Mesothelial cell of epicardium (in vitro differentiated cells): ENCODE measurements at regions not wholly inside any gene's neighbourhood (a gene's known extent, or its start where the extent isn't known, plus 50 kb on each side); places are given as distances from the start of the nearest gene placed in this dataset.
A peak's percentile ranks its signal among the peaks of the same experiment; 100 is the strongest.

Experiments used
- DNase-seq, 2 experiments: peaks; one replicate each; pipeline ENCODE4 v3.0.0; 2021; ENCODE audit warnings: low spot score in 2 of 2; ENCODE audit not compliant: unreplicated experiment in 2 of 2
- H3K27ac Mint-ChIP-seq: 2 replicates; pipeline ENCODE4 v1.8.0; 2021; ENCODE audit warnings: mixed read lengths
- H3K27me3 Mint-ChIP-seq: 2 replicates; pipeline ENCODE4 v1.8.0; 2021; ENCODE audit warnings: low read depth, mixed read lengths
- H3K36me3 Mint-ChIP-seq: 2 replicates; pipeline ENCODE4 v1.8.0; 2021; ENCODE audit warnings: mixed read lengths
- H3K4me1 Mint-ChIP-seq: 2 replicates; pipeline ENCODE4 v1.8.0; 2021; ENCODE audit warnings: mixed read lengths
- H3K4me3 Mint-ChIP-seq: 2 replicates; pipeline ENCODE4 v1.8.0; 2021; ENCODE audit warnings: mild to moderate bottlenecking, moderate library complexity, mixed read lengths
- H3K9me3 Mint-ChIP-seq: 2 replicates; pipeline ENCODE4 v1.8.0; 2021; ENCODE audit warnings: mixed read lengths
- TF ChIP-seq, protein P1 (sequence below): fragments of 200-600 bp; sonication (generic); IDR thresholded peaks from one replicate; pipeline ENCODE4 v1.5.0; 2021; ENCODE audit warnings: antibody characterized with exemption; ENCODE audit not compliant: unreplicated experiment

DNA sequence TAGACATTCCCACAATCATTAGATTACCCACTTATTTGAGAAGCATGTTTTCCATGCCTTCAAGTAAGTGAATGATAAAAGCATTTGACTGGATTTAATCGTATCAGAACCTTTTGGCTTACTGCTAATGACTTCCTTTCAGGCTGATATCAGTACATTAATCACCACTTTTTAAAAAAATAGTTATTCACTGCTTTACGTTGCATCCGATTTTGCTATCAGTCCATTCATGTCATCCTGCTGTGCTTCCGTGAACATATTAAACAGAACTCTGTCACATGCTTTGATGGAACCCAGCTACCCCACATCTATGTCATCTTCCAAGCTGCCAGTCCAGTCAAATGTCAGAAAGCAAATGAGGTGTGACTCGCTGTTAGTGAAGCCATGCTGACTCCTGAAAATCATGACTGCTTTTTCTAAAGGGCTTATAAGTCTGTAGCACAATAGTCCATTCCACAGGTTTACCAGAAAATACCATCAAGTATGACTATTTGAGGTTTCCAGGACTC is 440.9 kb downstream of the IRS2 start:
- Mint-ChIP-seq H3K36me3 (no peaks in the 10 kb centered on the region), H3K27me3 (no peaks in the 10 kb centered on the region), H3K4me3 (no peak overlapping the region), H3K9me3 (peaks cover 7% of the 10 kb centered on the region), H3K27ac (no peak overlapping the region), H3K4me1 (peaks cover 5% of the 10 kb centered on the region)
- DNase-seq: no peak
- TF ChIP-seq, protein P1, sequence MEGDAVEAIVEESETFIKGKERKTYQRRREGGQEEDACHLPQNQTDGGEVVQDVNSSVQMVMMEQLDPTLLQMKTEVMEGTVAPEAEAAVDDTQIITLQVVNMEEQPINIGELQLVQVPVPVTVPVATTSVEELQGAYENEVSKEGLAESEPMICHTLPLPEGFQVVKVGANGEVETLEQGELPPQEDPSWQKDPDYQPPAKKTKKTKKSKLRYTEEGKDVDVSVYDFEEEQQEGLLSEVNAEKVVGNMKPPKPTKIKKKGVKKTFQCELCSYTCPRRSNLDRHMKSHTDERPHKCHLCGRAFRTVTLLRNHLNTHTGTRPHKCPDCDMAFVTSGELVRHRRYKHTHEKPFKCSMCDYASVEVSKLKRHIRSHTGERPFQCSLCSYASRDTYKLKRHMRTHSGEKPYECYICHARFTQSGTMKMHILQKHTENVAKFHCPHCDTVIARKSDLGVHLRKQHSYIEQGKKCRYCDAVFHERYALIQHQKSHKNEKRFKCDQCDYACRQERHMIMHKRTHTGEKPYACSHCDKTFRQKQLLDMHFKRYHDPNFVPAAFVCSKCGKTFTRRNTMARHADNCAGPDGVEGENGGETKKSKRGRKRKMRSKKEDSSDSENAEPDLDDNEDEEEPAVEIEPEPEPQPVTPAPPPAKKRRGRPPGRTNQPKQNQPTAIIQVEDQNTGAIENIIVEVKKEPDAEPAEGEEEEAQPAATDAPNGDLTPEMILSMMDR: no peak

DNA sequence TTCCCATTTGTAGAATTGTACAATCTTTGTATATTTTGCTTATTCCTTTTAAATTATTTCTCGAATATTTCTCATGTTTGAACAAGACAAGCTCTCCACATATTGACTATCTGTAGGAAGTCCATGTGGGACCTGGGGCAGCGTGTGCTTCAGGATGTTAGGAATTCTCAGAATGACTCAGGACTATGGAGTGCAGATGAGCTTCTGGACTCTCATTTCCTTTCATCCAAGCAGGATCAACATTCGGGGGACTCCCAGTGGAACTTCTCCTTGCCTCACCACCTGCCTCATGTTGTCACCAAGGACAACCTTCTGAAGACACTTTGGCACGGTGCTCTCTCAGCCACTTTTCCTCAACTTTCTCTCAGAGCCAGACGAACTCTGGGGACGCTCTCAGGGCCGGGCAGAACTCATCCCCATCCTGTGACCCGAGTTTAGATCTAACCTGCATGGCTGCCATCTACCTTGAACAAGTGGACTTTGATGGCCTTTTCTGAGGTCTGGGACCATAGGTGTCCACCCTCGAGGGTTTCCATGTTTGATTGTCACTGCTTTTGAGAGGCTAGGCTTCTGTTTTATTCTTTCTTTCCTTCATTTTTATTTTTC is 441.7 kb downstream of the IRS2 start:
- Mint-ChIP-seq H3K4me1 (peaks cover 5% of the 10 kb centered on the region), H3K27me3 (no peaks in the 10 kb centered on the region), H3K9me3 (peaks cover 7% of the 10 kb centered on the region), H3K4me3 (no peak overlapping the region), H3K27ac (no peak overlapping the region), H3K36me3 (no peaks in the 10 kb centered on the region)
- TF ChIP-seq, protein P1: no peak
- DNase-seq: no peak

DNA sequence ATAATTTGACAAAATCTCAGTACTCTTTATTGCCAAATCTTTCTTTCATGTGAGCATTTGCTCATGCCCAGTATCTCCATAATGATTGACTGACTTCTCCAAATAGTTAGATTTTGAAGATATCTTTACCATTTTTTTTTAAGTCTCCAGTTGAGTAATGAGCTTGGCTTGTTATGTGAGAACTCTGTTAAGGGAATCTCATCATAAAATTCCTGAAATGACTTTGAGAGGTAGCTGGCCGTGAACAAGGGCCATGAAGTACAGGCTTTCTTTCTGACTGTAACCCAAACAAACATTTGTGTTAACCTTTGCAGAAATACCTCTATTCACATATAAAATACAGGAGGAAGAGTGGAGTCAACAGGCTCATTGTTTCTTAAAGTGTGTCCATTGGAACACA is 449.7 kb downstream of the IRS2 start:
- H3K9me3 Mint-ChIP-seq: no peaks in the 10 kb centered on the region
- no peaks in the 10 kb centered on the region for H3K27me3 Mint-ChIP-seq
- no peak for DNase-seq
- TF ChIP-seq, protein P1: no peak
- peak overlapping the region; percentile 68 for H3K27ac Mint-ChIP-seq
- no peak overlapping the region for H3K4me3 Mint-ChIP-seq
- no peaks in the 10 kb centered on the region for H3K36me3 Mint-ChIP-seq
- peaks cover 24% of the 10 kb centered on the region for H3K4me1 Mint-ChIP-seq

DNA sequence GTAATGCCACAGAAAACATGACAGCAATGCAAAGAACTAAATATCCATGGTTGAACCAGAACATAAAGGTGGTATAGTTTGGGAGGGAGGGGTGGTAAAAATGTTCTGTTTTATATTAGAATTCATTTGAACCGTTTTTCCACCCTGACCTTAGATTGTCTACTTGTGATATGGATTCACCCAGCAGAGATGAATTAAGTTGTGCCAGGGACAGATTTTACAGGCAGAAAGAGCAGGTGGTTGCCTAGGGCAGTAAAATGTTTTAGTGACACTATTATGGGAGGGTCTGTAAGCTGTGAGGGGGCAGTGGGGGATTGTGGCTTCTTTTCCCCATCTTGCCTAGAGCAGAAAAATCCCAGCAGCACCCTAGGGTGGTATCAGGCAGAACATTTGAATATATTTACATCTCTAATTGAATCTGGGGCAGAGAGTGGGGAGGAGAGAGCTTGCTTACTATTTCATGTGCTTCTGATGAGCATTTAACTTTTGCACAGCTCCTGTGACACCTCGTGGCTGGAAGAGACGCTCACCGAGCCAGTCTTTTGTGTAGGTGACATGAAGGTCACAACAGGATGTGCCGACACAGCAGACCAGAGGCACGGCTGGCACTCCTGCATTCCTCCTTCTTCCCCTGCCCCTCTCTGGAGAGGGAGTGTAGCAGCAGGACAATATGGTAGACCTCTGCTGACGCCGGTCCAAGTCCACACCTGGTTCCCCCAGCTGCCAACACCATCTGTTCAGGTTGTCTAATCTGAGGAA is 452.3 kb downstream of the IRS2 start:
- peaks cover 24% of the 10 kb centered on the region for H3K4me1 Mint-ChIP-seq
- no peaks in the 10 kb centered on the region for H3K27me3 Mint-ChIP-seq
- H3K36me3 Mint-ChIP-seq: no peaks in the 10 kb centered on the region
- TF ChIP-seq, protein P1: no peak
- H3K9me3 Mint-ChIP-seq: no peaks in the 10 kb centered on the region
- H3K4me3 Mint-ChIP-seq: no peak overlapping the region
- DNase-seq: no peak
- H3K27ac Mint-ChIP-seq: no peak overlapping the region

DNA sequence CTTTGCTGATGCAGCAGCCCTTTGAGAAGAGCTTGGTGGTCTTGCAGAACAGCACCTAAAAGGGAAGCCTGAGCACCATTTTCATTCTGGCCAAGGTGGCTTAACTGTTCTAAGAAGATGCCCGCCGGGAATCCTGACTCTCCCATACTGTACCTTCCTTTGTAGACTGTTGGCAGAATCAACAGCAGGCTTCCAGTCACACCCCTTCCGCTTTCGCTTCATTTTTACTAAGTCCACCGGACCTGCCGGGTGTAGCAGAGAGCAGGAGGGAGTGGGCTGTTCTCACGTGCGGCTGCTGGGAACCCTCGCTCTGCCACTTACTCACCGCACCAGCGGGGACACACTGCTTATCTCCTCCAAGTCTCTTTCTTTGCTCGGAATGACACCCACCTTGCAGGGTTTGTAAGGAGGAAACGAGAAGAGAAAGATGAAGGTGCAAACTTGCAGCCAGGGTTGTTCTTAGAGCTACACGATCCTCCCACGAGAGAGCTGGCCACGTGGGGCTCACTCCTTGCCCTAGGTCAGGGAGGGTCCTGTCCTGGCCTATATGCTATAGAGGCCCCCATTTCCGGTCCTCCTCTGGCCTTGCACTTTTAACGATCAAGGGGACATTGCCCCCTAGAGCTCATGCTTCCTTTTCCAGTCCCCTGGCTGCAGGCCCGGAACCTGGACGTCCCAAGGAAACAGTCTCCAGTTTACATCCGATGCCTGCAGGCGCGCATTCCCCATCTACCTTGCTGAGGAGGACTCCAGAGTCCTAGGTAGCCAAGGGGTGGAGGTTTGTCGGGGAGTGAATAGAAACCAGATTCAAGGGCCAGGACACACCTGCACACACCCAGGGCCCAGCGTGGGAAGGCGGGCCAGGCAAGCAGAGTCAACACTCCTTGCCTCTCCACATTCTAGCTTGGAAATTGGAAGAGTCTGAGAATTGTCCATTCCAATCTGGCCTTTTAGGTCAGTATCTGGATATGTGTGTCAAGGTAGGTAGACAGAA is 453.6 kb downstream of the IRS2 start:
- Mint-ChIP-seq H3K36me3 (no peaks in the 10 kb centered on the region), H3K4me1 (peaks cover 24% of the 10 kb centered on the region), H3K27ac (no peak overlapping the region), H3K27me3 (no peaks in the 10 kb centered on the region), H3K9me3 (no peaks in the 10 kb centered on the region), H3K4me3 (no peak overlapping the region)
- TF ChIP-seq, protein P1: no peak
- DNase-seq: no peak
